SJCRH30 (cell line): ENCODE measurements at regions not wholly inside any gene's neighbourhood (a gene's known extent, or its start where the extent isn't known, plus 50 kb on each side); places are given as distances from the start of the nearest gene placed in this dataset.

Source experiments
- DNase-seq, 2 experiments: peaks; one replicate each; pipeline ENCODE4 v3.0.0-alpha.2; 2015 to 2020
- H3K27ac ChIP-seq: fragments of 250-450 bp; sonication (Bioruptor Pico); 2 replicates; pipeline ENCODE4 v1.5.1; 2020; ENCODE audit warnings: mild to moderate bottlenecking, moderate library complexity
- H3K27me3 ChIP-seq: fragments of 250-450 bp; sonication (Bioruptor Pico); 2 replicates; pipeline ENCODE4 v1.5.1; 2020; ENCODE audit warnings: mild to moderate bottlenecking, moderate library complexity
- H3K36me3 ChIP-seq: fragments of 250-450 bp; sonication (Bioruptor Pico); 2 replicates; pipeline ENCODE4 v1.5.1; 2020; ENCODE audit warnings: mild to moderate bottlenecking, moderate library complexity
- H3K4me1 ChIP-seq: fragments of 250-450 bp; sonication (Bioruptor Pico); 2 replicates; pipeline ENCODE4 v1.5.1; 2020; ENCODE audit warnings: mild to moderate bottlenecking, moderate library complexity
- H3K4me3 ChIP-seq: fragments of 250-450 bp; sonication (Bioruptor Pico); 2 replicates; pipeline ENCODE4 v1.5.1; 2020; ENCODE audit warnings: mild to moderate bottlenecking, moderate library complexity
- H3K9me3 ChIP-seq: fragments of 250-450 bp; sonication (Bioruptor Pico); replicated peaks from 2 replicates; pipeline ENCODE4 v1.5.1; 2020; ENCODE audit warnings: mild to moderate bottlenecking, moderate library complexity

- Histone ChIP-seq H3K27ac (no peak overlapping the region), H3K9me3 (no peaks in the 10 kb centered on the region), H3K4me3 (no peak overlapping the region), H3K36me3 (no peaks in the 10 kb centered on the region), H3K27me3 (no peaks in the 10 kb centered on the region), H3K4me1 (no peaks in the 10 kb centered on the region)
- no peak for DNase-seq
These were observed 108.9 kb upstream of the NCAM1 start for GRCh38 chr11:112852143-112852866.

- Histone ChIP-seq H3K9me3 (no peaks in the 10 kb centered on the region), H3K4me3 (no peak overlapping the region), H3K4me1 (no peaks in the 10 kb centered on the region), H3K27me3 (no peaks in the 10 kb centered on the region), H3K27ac (no peak overlapping the region), H3K36me3 (no peaks in the 10 kb centered on the region)
- no peak for DNase-seq
These were observed 105.1 kb upstream of the NCAM1 start for GRCh38 chr11:112856133-112856532.

GRCh38 chr11:112856591-112856990 is 104.6 kb upstream of the NCAM1 start:
- no peaks in the 10 kb centered on the region for H3K4me1 ChIP-seq
- no peak for DNase-seq

GRCh38 chr11:112858289-112859023 is 102.8 kb upstream of the NCAM1 start:
- H3K4me3 ChIP-seq, result no peak overlapping the region
- no peaks in the 10 kb centered on the region for H3K36me3 ChIP-seq
- H3K9me3 ChIP-seq, result no peaks in the 10 kb centered on the region
- H3K27me3 ChIP-seq, result no peaks in the 10 kb centered on the region
- H3K4me1 ChIP-seq, result peaks cover 5% of the 10 kb centered on the region; the same call in 1 of the 2 replicates
- no peak for DNase-seq
- H3K27ac ChIP-seq, result no peak overlapping the region

More at GRCh38 chr11:112856591-112856990, 104.6 kb upstream of the NCAM1 start:
- Histone ChIP-seq H3K27ac (no peak overlapping the region), H3K36me3 (no peaks in the 10 kb centered on the region), H3K9me3 (no peaks in the 10 kb centered on the region), H3K4me3 (no peak overlapping the region), H3K27me3 (no peaks in the 10 kb centered on the region)

- Histone ChIP-seq H3K4me1 (peaks cover 5% of the 10 kb centered on the region; the same call in 1 of the 2 replicates), H3K27me3 (no peaks in the 10 kb centered on the region), H3K9me3 (no peaks in the 10 kb centered on the region), H3K36me3 (no peaks in the 10 kb centered on the region), H3K27ac (no peak overlapping the region), H3K4me3 (no peak overlapping the region)
- no peak for DNase-seq
These were observed 101.4 kb upstream of the NCAM1 start for GRCh38 chr11:112859787-112860186.

- H3K4me3 ChIP-seq, result no peak overlapping the region
- no peak for DNase-seq
- H3K9me3 ChIP-seq, result no peaks in the 10 kb centered on the region
- H3K27ac ChIP-seq, result no peak overlapping the region
- no peaks in the 10 kb centered on the region for H3K27me3 ChIP-seq
- H3K4me1 ChIP-seq, result peaks cover 5% of the 10 kb centered on the region; the same call in 1 of the 2 replicates
- H3K36me3 ChIP-seq, result no peaks in the 10 kb centered on the region
These were observed 99.9 kb upstream of the NCAM1 start for GRCh38 chr11:112861356-112861755.

GRCh38 chr11:112863305-112863704 is 97.9 kb upstream of the NCAM1 start:
- DNase-seq, result peak; percentile 16 to 43
- H3K4me3 ChIP-seq, result no peak overlapping the region
- H3K27ac ChIP-seq, result no peak overlapping the region

GRCh38 chr11:112864672-112865071 is 96.5 kb upstream of the NCAM1 start:
- no peak for DNase-seq
- peaks cover 5% of the 10 kb centered on the region; the same call in 1 of the 2 replicates for H3K4me1 ChIP-seq

More at GRCh38 chr11:112863305-112863704, 97.9 kb upstream of the NCAM1 start:
- Histone ChIP-seq H3K4me1 (peaks cover 5% of the 10 kb centered on the region; the same call in 1 of the 2 replicates), H3K9me3 (no peaks in the 10 kb centered on the region), H3K36me3 (no peaks in the 10 kb centered on the region), H3K27me3 (no peaks in the 10 kb centered on the region)

GRCh38 chr11:112871909-112872500 is 89.2 kb upstream of the NCAM1 start:
- Histone ChIP-seq H3K27me3 (no peaks in the 10 kb centered on the region), H3K4me3 (no peak overlapping the region), H3K27ac (0 out of 2 replicates have a peak overlapping the region, but pooled peaks have one; percentile 26), H3K36me3 (no peaks in the 10 kb centered on the region), H3K4me1 (peaks cover 13% of the 10 kb centered on the region), H3K9me3 (no peaks in the 10 kb centered on the region)
- peak; percentile 40 to 48 for DNase-seq

More at GRCh38 chr11:112864672-112865071, 96.5 kb upstream of the NCAM1 start:
- H3K4me3 ChIP-seq, result no peak overlapping the region
- H3K27ac ChIP-seq, result no peak overlapping the region
- H3K36me3 ChIP-seq, result no peaks in the 10 kb centered on the region
- no peaks in the 10 kb centered on the region for H3K27me3 ChIP-seq
- no peaks in the 10 kb centered on the region for H3K9me3 ChIP-seq

- H3K27me3 ChIP-seq, result no peaks in the 10 kb centered on the region
- H3K9me3 ChIP-seq, result no peaks in the 10 kb centered on the region
- H3K27ac ChIP-seq, result no peak overlapping the region
- DNase-seq, result no peak
- no peaks in the 10 kb centered on the region for H3K36me3 ChIP-seq
- peaks cover 22% of the 10 kb centered on the region for H3K4me1 ChIP-seq
- no peak overlapping the region for H3K4me3 ChIP-seq
These were observed 86.2 kb upstream of the NCAM1 start for GRCh38 chr11:112874980-112875379.

GRCh38 chr11:112877581-112877980 is 83.6 kb upstream of the NCAM1 start:
- peaks cover 12% of the 10 kb centered on the region for H3K4me1 ChIP-seq
- no peaks in the 10 kb centered on the region for H3K36me3 ChIP-seq
- no peaks in the 10 kb centered on the region for H3K9me3 ChIP-seq
- DNase-seq, result peak; percentile 45 to 61
- peak overlapping the region; percentile 24 for H3K4me3 ChIP-seq
- H3K27ac ChIP-seq, result peak overlapping the region; percentile 74
- H3K27me3 ChIP-seq, result no peaks in the 10 kb centered on the region

- H3K4me3 ChIP-seq, result peak overlapping the region; percentile 20; the same call in 1 of the 2 replicates
- H3K27me3 ChIP-seq, result no peaks in the 10 kb centered on the region
- peak overlapping the region; percentile 74 for H3K27ac ChIP-seq
- H3K9me3 ChIP-seq, result no peaks in the 10 kb centered on the region
- H3K36me3 ChIP-seq, result no peaks in the 10 kb centered on the region
- peaks cover 11% of the 10 kb centered on the region for H3K4me1 ChIP-seq
- peak; percentile 96 to 98 for DNase-seq
These were observed 83.1 kb upstream of the NCAM1 start for GRCh38 chr11:112878033-112878601.

GRCh38 chr11:112880495-112880894 is 80.7 kb upstream of the NCAM1 start:
- H3K27ac ChIP-seq, result no peak overlapping the region
- no peaks in the 10 kb centered on the region for H3K36me3 ChIP-seq
- no peaks in the 10 kb centered on the region for H3K9me3 ChIP-seq
- H3K4me1 ChIP-seq, result peaks cover 11% of the 10 kb centered on the region
- H3K27me3 ChIP-seq, result no peaks in the 10 kb centered on the region
- no peak overlapping the region for H3K4me3 ChIP-seq
- no peak for DNase-seq

- Histone ChIP-seq H3K27ac (peak overlapping the region; percentile 29), H3K4me3 (peak overlapping the region; percentile 53), H3K36me3 (no peaks in the 10 kb centered on the region), H3K9me3 (no peaks in the 10 kb centered on the region), H3K4me1 (peaks cover 11% of the 10 kb centered on the region), H3K27me3 (no peaks in the 10 kb centered on the region)
- DNase-seq, result peak; percentile 83 to 88
These were observed 79.8 kb upstream of the NCAM1 start for GRCh38 chr11:112881461-112881860.
